ENCODE measurements at regions not wholly inside any gene's neighbourhood (a gene's known extent, or its start where the extent isn't known, plus 50 kb on each side); places are given as distances from the start of the nearest gene placed in this dataset.
"Not testable (repeated sequence)": the region's sequence is repeated elsewhere in the genome, so short reads cannot be mapped to it uniquely, and the experiment has no call there.

GRCh38 chrX:28408017-28408723 lies 179.1 kb upstream of the IL1RAPL1 start:
- H3K4me3 ChIP-seq = no peak overlapping the region
- no peak overlapping the region for H3K27ac ChIP-seq
- TF ChIP-seq CTCF (IDR thresholded peaks at IDR 0.05) = no peak
- H3K9me3 ChIP-seq = peaks cover 0 to 7% (median 0%) of the 10 kb centered on the region in 11 donors
- intact Hi-C loops (cut with DNase I) = no loop called here
- no peak for DNase-seq
- ATAC-seq = no peak
- no peaks in the 10 kb centered on the region for H3K27me3 ChIP-seq
- no peaks in the 10 kb centered on the region for H3K36me3 ChIP-seq
- no peaks in the 10 kb centered on the region for H3K4me1 ChIP-seq

- H3K36me3 ChIP-seq = no peaks in the 10 kb centered on the region
- H3K9me3 ChIP-seq = peaks cover 0 to 8% (median 0%) of the 10 kb centered on the region in 11 donors
- TF ChIP-seq CTCF (IDR thresholded peaks at IDR 0.05) = no peak
- no peak overlapping the region for H3K27ac ChIP-seq
- H3K27me3 ChIP-seq = no peaks in the 10 kb centered on the region
- no peak for ATAC-seq
- no peak for DNase-seq
- no peaks in the 10 kb centered on the region for H3K4me1 ChIP-seq
- intact Hi-C loops (cut with DNase I) = no loop called here
- WGBS, 2 donors = 86% methylated on average over 2 of the region's 2 CpGs
- no peak overlapping the region for H3K4me3 ChIP-seq
Observed at GRCh38 chrX:28398342-28398741, 188.9 kb upstream of the IL1RAPL1 start.

- 92 to 96% methylated on average over 5 of the region's 5 CpGs for WGBS, 2 donors
- intact Hi-C loops (cut with DNase I) = no loop called here
- TF ChIP-seq CTCF (IDR thresholded peaks at IDR 0.05) = no peak
Observed at GRCh38 chrX:28391528-28391927, 195.7 kb upstream of the IL1RAPL1 start.

GRCh38 chrX:28379103-28379502 lies 208.1 kb upstream of the IL1RAPL1 start:
- intact Hi-C loops (cut with DNase I) = no loop called here
- Histone ChIP-seq H3K27me3 (no peaks in the 10 kb centered on the region), H3K9me3 (no peaks in the 10 kb centered on the region), H3K36me3 (no peaks in the 10 kb centered on the region), H3K4me1 (no peaks in the 10 kb centered on the region), H3K4me3 (no peak overlapping the region), H3K27ac (no peak overlapping the region)
- TF ChIP-seq CTCF (IDR thresholded peaks at IDR 0.05) = no peak
- DNase-seq (no peak), ATAC-seq (no peak)
- WGBS, 2 donors = 51 to 64% methylated on average over 3 of the region's 3 CpGs

More at GRCh38 chrX:28391528-28391927, 195.7 kb upstream of the IL1RAPL1 start:
- H3K27me3 ChIP-seq = no peaks in the 10 kb centered on the region
- no peaks in the 10 kb centered on the region for H3K4me1 ChIP-seq
- H3K27ac ChIP-seq = no peak overlapping the region
- H3K4me3 ChIP-seq = no peak overlapping the region
- no peaks in the 10 kb centered on the region for H3K9me3 ChIP-seq
- H3K36me3 ChIP-seq = no peaks in the 10 kb centered on the region
- ATAC-seq (no peak), DNase-seq (no peak)

- DNase-seq; intact Hi-C loops (cut with DNase I); ATAC-seq; H3K27me3 ChIP-seq; H3K4me1 ChIP-seq; H3K27ac ChIP-seq; H3K36me3 ChIP-seq; H3K4me3 ChIP-seq: not testable (repeated sequence)
- peaks cover 0 to 20% (median 0%) of the 10 kb centered on the region in 11 donors for H3K9me3 ChIP-seq
- WGBS, 2 donors = 89 to 93% methylated on average over 11 of the region's 11 CpGs
Observed at GRCh38 chrX:28367649-28368048, 219.6 kb upstream of the IL1RAPL1 start.

Data from heart right ventricle (tissue), 16 donors.